ENCODE measurements at regions not wholly inside any gene's neighbourhood (a gene's known extent, or its start where the extent isn't known, plus 50 kb on each side); places are given as distances from the start of the nearest gene placed in this dataset.

DNA sequence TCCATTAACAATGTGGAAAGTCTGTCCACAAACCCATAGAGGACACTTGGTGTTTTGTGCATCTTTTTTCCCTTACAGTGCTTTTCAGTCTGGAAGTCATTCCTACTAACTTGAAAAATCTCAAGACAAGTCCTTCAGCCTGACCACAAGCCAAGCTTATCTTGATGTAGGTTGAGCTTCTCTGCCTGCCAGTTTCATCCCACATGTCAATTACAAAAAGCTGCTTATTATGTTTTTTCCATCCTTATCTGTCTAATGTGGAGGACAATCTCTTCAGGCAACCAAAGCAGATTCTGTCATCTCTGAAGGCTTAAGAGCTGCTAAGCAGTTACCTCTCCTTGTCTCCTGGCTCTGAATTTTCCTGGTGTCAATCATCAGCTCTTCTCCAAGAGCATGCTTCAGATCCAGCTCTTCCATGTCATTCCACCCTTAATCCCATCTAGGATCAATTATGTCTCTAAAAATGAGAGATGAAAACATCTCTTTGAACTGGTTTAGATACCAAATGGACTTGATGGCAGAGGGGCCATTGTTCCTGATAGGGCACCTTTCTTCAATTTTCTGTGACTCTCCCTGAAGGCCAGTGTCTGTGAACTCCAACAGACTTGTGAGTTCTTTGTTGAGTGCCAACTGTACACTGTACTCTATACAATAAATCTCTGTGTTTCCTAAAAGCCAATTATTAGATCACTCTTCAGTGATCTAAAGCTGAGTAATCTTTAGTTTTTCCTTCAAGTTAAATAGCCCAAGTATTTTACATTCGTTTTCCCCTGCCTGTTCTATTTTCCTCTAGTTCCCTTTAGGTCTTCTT is 208.6 kb downstream of the RBM43 start:
- 74 to 84% methylated on average over 1 of the region's 1 CpG for WGBS, 2 donors
- Histone ChIP-seq H3K4me1 (no peaks in the 10 kb centered on the region), H3K36me3 (ENCODE audit: low read depth, missing control alignments) (no peaks in the 10 kb centered on the region), H3K27ac (no peak overlapping the region), H3K4me3 (no peak overlapping the region), H3K27me3 (no peaks in the 10 kb centered on the region), H3K9me3 (no peaks in the 10 kb centered on the region)
- TF ChIP-seq, protein P1, sequence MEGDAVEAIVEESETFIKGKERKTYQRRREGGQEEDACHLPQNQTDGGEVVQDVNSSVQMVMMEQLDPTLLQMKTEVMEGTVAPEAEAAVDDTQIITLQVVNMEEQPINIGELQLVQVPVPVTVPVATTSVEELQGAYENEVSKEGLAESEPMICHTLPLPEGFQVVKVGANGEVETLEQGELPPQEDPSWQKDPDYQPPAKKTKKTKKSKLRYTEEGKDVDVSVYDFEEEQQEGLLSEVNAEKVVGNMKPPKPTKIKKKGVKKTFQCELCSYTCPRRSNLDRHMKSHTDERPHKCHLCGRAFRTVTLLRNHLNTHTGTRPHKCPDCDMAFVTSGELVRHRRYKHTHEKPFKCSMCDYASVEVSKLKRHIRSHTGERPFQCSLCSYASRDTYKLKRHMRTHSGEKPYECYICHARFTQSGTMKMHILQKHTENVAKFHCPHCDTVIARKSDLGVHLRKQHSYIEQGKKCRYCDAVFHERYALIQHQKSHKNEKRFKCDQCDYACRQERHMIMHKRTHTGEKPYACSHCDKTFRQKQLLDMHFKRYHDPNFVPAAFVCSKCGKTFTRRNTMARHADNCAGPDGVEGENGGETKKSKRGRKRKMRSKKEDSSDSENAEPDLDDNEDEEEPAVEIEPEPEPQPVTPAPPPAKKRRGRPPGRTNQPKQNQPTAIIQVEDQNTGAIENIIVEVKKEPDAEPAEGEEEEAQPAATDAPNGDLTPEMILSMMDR (IDR thresholded peaks at IDR 0.05) = no peak
- TF ChIP-seq POLR2A (IDR thresholded peaks at IDR 0.05) = no peak
- intact Hi-C loops (cut with DNase I; ENCODE audit: low total_unique reads) = no loop called here
- no peak for DNase-seq

DNA sequence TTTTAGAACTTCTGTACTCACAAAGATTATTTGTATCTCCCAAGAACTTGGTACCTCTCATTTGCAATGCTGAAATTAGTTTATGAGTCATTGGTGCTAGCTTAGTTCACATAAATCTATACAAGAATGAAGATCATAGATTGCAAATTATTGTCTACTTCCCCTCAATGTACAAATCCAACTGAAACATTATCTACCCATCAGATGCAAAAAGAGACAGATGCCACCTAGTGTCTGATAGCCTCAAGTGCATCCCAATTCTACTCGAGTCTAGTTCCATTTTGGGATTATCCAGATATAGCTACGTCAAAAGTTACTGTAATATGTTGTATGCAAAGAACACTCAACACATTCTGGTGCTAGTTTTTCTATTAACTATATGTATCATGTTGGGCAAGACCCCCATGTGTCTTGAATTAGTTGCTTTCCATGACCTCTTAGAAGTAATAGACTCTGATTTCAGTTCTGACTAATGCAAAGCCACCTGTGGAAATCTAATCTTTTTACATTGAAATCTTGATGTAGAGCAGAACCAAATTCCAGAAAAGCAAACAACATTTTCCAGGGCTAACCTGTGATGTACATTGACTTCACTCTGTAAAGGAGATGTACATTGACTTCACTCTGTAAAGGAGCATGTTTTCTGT is 210.0 kb downstream of the RBM43 start:
- Histone ChIP-seq H3K27me3 (no peaks in the 10 kb centered on the region), H3K36me3 (ENCODE audit: low read depth, missing control alignments) (no peaks in the 10 kb centered on the region), H3K27ac (no peak overlapping the region), H3K4me1 (no peaks in the 10 kb centered on the region), H3K9me3 (no peaks in the 10 kb centered on the region), H3K4me3 (no peak overlapping the region)
- peak; percentile 64 for DNase-seq
- intact Hi-C loops (cut with DNase I; ENCODE audit: low total_unique reads) = no loop called here
- TF ChIP-seq, protein P1 (IDR thresholded peaks at IDR 0.05) = peak; percentile 33 to 74 (median 66)
- TF ChIP-seq POLR2A (IDR thresholded peaks at IDR 0.05) = no peak
- WGBS, 2 donors = 0 to 3% methylated on average over 2 of the region's 2 CpGs

DNA sequence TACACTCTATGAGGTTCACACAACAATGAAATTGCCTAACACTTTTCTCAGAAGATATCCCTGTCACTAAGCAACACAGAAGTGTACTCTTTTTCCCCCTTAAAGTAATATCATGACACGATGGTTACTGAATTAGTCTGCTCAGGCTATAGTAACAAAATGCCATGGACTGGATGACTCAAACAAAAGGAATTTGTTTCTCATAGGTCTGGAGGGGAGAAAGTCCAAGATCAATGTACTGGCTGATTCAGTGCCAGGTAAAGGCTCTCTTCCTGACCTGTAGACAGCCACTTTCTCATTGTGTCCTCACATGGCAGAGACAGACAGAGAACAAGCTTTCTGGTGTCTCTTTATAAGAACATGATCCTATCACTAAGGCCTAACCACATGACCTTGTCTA is 211.9 kb downstream of the RBM43 start:
- H3K4me3 ChIP-seq = no peak overlapping the region
- intact Hi-C loops (cut with DNase I; ENCODE audit: low total_unique reads) = no loop called here
- no peaks in the 10 kb centered on the region for H3K36me3 ChIP-seq (ENCODE audit: low read depth, missing control alignments)
- no peaks in the 10 kb centered on the region for H3K9me3 ChIP-seq
- no peak overlapping the region for H3K27ac ChIP-seq
- TF ChIP-seq, protein P1 (IDR thresholded peaks at IDR 0.05) = no peak
- no peak for TF ChIP-seq POLR2A (IDR thresholded peaks at IDR 0.05)
- WGBS, 2 donors = 63 to 88% methylated on average over 1 of the region's 1 CpG
- no peak for DNase-seq
- H3K4me1 ChIP-seq = no peaks in the 10 kb centered on the region
- no peaks in the 10 kb centered on the region for H3K27me3 ChIP-seq

DNA sequence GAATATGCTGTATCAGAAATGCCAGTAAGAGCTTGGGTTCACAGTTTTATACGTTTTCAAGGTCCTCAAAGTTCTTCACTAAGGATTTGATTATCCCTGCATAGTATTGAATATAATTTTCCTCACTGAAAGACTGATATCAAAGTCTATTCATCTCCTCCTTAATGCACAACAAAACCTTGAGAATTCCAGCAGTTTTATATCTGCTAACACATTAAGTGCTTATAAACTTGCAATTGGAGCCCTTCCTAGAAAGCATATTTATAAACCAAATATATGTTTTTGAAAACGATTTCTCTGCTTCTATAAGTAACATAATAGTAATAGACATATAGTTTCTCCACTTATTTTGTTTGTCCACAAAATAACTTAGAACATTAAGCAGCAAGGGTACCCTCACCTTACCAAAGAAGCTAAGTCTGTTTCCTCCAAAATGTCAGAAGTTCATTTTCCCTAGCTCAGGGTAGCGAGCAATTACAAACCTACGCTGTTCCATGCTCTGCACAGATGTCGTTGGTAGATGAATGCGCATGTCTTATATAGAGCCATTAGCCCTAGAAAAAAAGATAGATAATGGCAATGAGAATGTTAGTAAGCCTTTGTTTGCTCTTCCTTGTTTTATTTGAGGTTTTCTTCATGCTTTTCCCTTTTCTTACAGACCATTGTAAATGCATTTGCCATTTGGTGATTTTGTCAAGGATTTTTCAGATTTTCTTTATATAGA is 213.2 kb downstream of the RBM43 start:
- DNase-seq = no peak
- intact Hi-C loops (cut with DNase I; ENCODE audit: low total_unique reads) = no loop called here
- Histone ChIP-seq H3K9me3 (no peaks in the 10 kb centered on the region), H3K36me3 (ENCODE audit: low read depth, missing control alignments) (no peaks in the 10 kb centered on the region), H3K4me3 (no peak overlapping the region), H3K4me1 (no peaks in the 10 kb centered on the region), H3K27me3 (no peaks in the 10 kb centered on the region), H3K27ac (no peak overlapping the region)
- TF ChIP-seq, protein P1 (IDR thresholded peaks at IDR 0.05) = no peak
- TF ChIP-seq POLR2A (IDR thresholded peaks at IDR 0.05) = no peak
- 84 to 86% methylated on average over 6 of the region's 6 CpGs for WGBS, 2 donors

Data from testis (tissue), 2 donors.